KOPT-K1 (cell line): ENCODE measurements at regions not wholly inside any gene's neighbourhood (a gene's known extent, or its start where the extent isn't known, plus 50 kb on each side); places are given as distances from the start of the nearest gene placed in this dataset.
"Not testable (repeated sequence)": the region's sequence is repeated elsewhere in the genome, so short reads cannot be mapped to it uniquely, and the experiment has no call there.

Experiments used
- H3K27ac ChIP-seq: fragments of 200-600 bp; sonication (generic); 2 replicates; pipeline ENCODE4 v1.5.1; 2016; ENCODE audit warnings: antibody characterized with exemption, mild to moderate bottlenecking, low read depth, low read length; ENCODE audit not compliant: poor library complexity, severe bottlenecking
- H3K36me3 ChIP-seq: fragments of 200-600 bp; sonication (generic); 2 replicates; pipeline ENCODE4 v1.5.1; 2017; ENCODE audit warnings: antibody characterized with exemption, mild to moderate bottlenecking, low read length, moderate library complexity; ENCODE audit not compliant: insufficient read depth
- H3K9me3 ChIP-seq: fragments of 200-600 bp; sonication (generic); 2 replicates; pipeline ENCODE4 v1.5.1; 2017; ENCODE audit warnings: antibody characterized with exemption, low read length, mild to moderate bottlenecking; ENCODE audit not compliant: insufficient read depth, poor library complexity, severe bottlenecking

DNA sequence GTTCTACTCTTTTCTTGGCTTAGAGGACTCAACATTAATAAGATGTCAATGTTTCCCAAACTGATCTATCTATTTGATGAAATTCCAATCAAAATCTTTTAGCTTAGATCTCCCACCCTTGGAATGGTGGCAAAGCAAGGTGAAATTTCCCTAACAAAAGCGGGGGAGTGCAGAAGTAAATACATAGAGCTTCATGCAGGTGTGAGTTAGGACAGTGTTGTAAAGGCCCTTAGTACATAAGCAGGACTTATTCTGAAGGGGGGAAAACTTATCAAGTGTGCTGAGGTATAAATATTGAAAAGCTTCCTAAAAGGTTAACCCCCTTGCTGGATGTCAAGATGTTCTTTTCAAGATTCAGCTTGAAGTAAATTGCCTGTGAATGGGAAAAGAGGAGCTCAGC is 608.6 kb upstream of the CELF4 start:
- Histone ChIP-seq H3K27ac (no peak overlapping the region), H3K36me3 (no peaks in the 10 kb centered on the region), H3K9me3 (no peaks in the 10 kb centered on the region)

DNA sequence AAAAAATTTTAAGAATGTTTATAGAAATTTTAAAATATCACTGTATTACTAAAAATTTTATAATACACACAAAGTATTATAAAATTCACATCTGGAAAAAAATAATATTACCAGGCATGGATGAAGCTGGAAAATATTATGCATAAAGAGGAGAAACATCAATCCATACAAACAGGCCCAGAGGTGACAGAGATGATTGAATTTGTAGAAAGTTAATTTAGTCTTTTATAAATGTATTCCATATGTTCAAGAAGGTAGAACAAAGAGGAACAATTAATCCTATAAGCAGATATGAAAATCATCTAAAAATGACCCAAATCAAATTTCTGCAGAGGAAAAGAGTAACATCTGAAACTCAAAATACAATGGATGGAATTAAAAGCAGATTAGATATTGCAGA is 605.2 kb upstream of the CELF4 start:
- H3K36me3 ChIP-seq, result no peaks in the 10 kb centered on the region
- no peaks in the 10 kb centered on the region for H3K9me3 ChIP-seq
- no peak overlapping the region for H3K27ac ChIP-seq

DNA sequence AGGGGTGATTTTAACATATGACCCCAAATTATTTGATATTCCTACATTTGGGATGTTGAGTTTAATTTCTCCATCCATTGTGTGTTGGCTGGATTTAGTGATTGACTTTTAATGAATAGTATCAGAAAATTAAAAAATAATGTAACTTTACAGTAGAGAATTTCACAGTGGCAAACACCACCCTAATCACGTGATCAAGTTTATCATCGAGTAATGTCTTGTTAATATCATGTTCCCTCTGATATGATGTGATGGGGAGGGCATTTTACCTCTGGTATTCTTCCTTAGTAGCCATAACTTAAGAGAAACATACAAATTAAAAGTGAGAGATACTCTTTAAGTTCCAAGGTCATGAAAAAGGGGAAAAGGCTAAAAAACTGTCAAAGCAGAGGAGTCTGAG is 602.0 kb upstream of the CELF4 start:
- no peak overlapping the region for H3K27ac ChIP-seq
- H3K36me3 ChIP-seq, result no peaks in the 10 kb centered on the region
- H3K9me3 ChIP-seq, result no peaks in the 10 kb centered on the region

GRCh38 chr18:38153116-38153515 is 587.5 kb upstream of the CELF4 start:
- H3K27ac ChIP-seq, H3K9me3 ChIP-seq, H3K36me3 ChIP-seq: not testable (repeated sequence)

GRCh38 chr18:38116716-38117115 is 551.1 kb upstream of the CELF4 start:
- Histone ChIP-seq H3K27ac (no peak overlapping the region), H3K36me3 (no peaks in the 10 kb centered on the region), H3K9me3 (no peaks in the 10 kb centered on the region)

GRCh38 chr18:38115201-38115600 is 549.6 kb upstream of the CELF4 start:
- Histone ChIP-seq H3K9me3 (no peaks in the 10 kb centered on the region), H3K27ac (no peak overlapping the region), H3K36me3 (no peaks in the 10 kb centered on the region)

GRCh38 chr18:38087538-38087937 is 521.9 kb upstream of the CELF4 start:
- no peaks in the 10 kb centered on the region for H3K9me3 ChIP-seq
- H3K27ac ChIP-seq, result no peak overlapping the region
- no peaks in the 10 kb centered on the region for H3K36me3 ChIP-seq

DNA sequence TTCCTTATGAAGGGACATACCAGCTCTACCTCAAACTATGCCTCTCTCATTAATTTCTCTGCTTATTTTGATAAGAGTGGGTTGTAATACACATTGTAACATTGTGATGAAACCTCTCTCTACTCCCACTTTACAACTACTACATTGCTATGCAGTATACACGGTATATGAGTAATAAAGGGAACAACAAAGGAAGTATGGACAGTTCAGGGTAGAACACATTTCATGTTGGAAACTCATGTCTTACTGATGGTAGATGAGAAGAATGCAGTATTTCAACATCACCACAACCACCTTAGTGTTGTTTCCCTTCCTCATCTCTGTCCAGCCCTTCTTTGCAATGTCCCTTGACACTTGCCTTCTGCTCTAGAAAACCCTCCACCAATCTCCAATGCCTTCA is 515.9 kb upstream of the CELF4 start:
- H3K9me3 ChIP-seq, result no peaks in the 10 kb centered on the region
- H3K27ac ChIP-seq, result no peak overlapping the region
- H3K36me3 ChIP-seq, result no peaks in the 10 kb centered on the region

DNA sequence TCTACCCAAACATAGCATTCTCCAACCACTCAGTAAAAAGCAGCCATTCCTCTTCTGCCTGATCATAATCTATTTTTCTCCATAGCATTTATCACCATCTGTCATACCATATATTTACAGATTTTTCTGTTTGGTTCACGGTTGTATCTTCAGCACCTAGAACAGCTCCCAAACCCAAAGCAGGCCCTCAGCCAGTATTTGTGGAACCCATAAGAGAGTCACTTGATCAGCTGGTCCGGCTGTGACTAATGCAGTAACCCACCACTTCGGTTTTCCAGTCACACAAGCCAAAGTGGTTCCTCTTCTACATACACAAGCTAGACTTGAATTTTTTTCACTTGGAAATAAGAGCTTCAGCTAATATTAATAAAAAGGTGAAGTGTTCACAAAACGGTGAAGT is 511.6 kb upstream of the CELF4 start:
- no peak overlapping the region for H3K27ac ChIP-seq
- H3K36me3 ChIP-seq, result no peaks in the 10 kb centered on the region
- no peaks in the 10 kb centered on the region for H3K9me3 ChIP-seq

DNA sequence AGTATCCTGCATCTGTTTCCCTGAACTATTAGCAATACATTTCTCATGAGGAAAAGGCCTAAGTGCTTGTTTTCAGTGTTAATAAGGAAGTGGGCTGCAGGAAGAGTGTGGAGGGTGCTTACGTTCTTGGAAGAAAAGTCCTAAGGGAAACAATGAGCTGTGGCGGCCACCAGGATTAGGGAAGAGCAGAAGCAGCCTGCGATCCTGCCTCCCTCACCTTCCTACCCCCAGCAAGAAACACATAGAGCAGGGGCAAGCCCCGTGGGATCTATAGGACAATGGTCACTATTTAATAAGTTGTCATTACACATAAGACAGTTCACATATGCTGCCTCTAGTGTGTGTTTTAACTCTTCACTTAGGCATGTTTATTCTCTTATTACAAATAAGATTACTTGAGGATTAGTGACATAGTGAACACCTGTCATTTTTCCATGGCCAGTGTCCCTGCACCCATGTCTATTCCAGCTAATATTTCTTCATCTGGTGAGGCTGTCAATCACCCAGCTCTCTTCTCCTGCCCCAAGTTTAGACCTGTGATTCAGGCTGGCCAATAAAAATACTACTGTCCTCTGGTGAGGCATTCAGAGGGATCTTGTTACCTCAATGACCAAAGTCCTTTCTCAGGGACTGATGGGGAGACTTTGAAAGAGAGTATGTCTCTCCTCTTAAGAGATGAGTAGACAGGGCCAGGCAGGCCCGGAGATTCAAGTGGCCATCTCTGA is 510.9 kb upstream of the CELF4 start:
- Histone ChIP-seq H3K36me3 (no peaks in the 10 kb centered on the region), H3K9me3 (no peaks in the 10 kb centered on the region), H3K27ac (no peak overlapping the region)

DNA sequence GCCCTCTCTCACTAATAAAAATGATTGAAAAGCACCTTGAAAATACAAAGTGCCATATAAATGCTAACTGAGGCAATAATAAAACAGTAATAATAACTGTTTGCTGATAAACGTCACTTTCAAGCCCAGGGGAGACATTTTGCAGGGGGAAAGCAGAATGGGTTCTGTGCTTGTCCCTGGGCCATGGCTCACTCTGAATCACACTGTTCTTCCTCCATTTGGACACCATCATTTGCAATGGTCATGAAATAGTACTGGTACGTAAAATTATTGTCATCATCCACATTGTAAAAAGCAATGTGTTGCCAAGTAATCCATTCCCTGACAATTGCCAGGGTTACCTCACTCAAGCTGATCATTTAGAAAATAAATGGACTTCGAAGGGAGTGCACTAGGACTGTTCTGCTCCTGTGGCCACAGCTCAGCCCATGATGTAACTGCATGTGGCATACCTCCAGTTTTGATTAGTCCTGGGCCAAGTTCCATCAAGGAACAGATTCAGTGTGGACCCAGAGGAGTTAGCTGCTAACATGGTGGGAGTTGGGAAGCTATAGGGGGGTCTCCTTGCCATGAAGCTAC is 508.8 kb upstream of the CELF4 start:
- no peak overlapping the region for H3K27ac ChIP-seq

GRCh38 chr18:38067821-38068220 is 502.2 kb upstream of the CELF4 start:
- no peak overlapping the region for H3K27ac ChIP-seq
- H3K36me3 ChIP-seq, result no peaks in the 10 kb centered on the region
- no peaks in the 10 kb centered on the region for H3K9me3 ChIP-seq

More for the DNA sequence above, 508.8 kb upstream of the CELF4 start:
- H3K9me3 ChIP-seq, result no peaks in the 10 kb centered on the region
- no peaks in the 10 kb centered on the region for H3K36me3 ChIP-seq

DNA sequence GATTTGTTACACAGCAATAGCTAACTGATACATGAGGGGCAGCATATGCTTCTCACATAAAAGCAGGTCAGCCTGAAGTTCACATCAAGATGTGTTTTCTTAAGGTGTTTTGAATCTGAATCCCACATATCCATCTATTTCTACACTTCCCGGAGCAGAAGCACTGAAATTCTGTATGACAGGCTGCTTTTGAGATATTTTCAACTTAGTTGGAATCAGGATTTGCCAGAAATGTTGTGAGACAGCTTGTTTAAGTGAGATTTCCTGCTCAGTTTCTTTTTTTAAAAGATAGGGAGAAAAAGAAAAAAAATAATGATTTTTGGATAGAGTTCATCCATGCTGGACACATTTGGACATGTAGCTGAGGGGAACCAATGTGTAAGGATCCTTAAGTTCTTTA is 501.5 kb upstream of the CELF4 start:
- Histone ChIP-seq H3K27ac (no peak overlapping the region), H3K36me3 (no peaks in the 10 kb centered on the region), H3K9me3 (no peaks in the 10 kb centered on the region)

DNA sequence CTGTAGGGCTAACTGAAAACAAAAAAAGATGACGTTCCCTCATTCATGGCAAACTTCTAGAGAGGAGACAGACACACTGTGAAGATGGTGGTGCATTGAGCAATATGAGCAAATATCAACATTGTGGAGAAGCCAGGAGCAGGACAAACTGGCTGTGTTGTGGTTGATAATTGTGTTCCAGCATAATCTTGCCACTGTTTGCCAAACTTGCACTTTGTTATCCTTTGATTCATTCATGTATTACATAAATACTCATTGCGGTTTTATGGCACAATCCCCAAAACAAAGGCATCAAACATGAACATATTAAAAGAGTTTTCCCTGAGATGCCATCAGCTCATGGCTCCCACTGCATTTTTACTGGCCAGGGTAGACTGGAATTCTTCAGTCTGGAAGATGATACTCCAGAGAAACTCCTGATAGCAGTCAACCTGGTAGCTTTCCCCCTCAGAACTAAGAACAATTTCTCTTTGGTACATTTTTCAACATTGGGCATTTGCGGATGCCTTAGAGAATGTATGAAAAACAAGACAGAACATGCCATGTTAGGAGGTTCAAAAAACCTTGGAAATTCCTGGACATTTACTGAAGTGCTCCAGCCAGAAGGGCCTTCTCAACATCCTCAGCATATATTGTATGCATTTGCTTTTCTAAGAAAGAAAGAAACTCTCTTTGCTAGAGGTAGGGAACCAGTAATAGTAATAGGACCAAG is 487.4 kb upstream of the CELF4 start:
- Histone ChIP-seq H3K27ac (no peak overlapping the region), H3K36me3 (no peaks in the 10 kb centered on the region), H3K9me3 (no peaks in the 10 kb centered on the region)

DNA sequence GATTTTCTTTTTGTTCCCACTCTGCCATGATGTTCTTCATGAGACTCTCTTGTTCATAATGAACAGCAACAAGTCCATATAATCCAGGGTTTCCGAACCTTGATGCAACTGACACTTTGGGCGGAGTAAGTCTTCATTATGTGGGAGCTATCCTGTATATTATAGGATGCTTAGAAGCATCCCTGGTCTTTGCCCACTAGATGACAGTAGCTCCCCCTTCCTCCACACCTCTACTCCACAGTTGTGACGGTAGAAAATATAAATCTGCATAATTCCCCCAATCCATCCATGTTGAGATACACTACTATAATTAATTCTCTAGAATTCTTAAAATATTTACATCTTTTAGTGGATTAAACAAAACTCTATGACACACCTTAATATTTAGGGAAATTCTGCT is 482.2 kb upstream of the CELF4 start:
- Histone ChIP-seq H3K36me3 (no peaks in the 10 kb centered on the region), H3K9me3 (no peaks in the 10 kb centered on the region), H3K27ac (no peak overlapping the region)

GRCh38 chr18:38046651-38047050 is 481.1 kb upstream of the CELF4 start:
- Histone ChIP-seq H3K36me3 (no peaks in the 10 kb centered on the region), H3K27ac (no peak overlapping the region), H3K9me3 (no peaks in the 10 kb centered on the region)
